Stimulated activated CD4-positive, alpha-beta T cell treated with anti-CD3 and anti-CD28 coated beads, Interleukin-12 subunit alpha, Interleukin-12 subunit beta, amount 100 ng/mL, for 48 hours (primary cell): ENCODE measurements at regions not wholly inside any gene's neighbourhood (a gene's known extent, or its start where the extent isn't known, plus 50 kb on each side); places are given as distances from the start of the nearest gene placed in this dataset.

Source experiments
- DNase-seq, 3 donors: peaks; one replicate each; pipeline ENCODE4 v3.0.0-alpha.2; 2020; ENCODE audit warnings: low read depth in 2 of 3, low spot score in 1 of 3

DNA sequence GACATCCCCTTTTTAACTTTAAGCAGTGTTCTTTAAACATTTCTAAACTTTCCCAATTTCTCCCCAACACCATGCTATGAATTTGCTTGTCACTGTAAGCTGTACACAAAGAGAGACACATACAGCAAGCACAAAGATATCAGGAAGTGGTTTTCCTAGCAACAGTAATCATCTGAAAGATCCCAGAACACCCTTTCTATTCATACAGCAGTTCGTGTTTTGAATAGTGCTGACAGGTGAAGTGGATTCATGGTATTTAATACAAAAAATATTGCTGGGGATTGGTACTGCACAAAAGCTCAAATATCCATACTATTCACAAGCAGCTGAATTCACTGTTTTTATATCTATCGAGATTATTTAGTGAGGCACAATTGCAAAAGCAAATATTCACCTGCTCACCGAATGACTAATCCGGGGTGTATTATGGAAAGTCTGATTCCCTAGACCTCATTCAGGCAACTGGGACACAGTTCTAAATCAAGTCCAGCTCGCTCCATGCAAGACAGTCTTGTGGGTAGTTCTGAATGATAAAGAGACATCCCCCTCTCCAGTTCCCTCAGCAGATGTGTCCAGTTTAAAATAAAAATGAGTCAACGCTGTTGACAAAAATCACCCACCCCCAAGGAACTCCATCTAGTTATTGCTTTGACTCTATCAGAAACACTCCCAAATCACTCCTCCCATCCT, 107.1 kb upstream of the TSHZ2 start:
- DNase-seq = no peak

- DNase-seq = no peak
These were observed 112.8 kb upstream of the TSHZ2 start for GRCh38 chr20:52859156-52859876.

GRCh38 chr20:52852714-52853113, 119.4 kb upstream of the TSHZ2 start:
- DNase-seq = no peak

DNA sequence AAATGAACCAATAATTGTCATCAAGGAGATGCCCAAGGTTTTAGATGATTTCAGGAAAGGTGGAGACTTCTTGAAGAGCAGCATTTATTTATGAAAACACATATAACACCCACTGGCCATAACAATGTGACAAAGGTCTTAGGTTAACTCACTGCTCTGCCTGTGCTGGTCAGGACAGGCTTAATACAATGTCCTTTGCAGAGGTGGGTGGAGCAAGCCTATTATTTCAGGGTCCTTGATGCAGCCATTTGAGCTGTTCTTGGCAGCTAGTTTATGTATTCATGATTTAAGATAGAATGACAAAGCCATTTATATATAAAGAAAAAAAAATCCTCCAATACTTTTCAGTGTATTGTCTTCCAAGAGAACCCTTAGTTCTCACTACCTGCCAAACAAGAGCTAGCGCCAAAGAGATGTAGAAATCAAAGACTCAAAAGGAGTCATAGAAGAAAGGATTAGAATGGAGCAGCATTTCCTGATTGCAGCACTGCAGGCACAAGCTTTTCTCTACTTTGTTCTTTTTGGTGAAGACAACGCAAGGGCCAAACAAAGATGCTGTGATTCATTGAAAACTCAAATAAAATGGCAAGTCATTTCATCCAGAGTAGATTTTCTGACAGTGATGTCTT, 124.3 kb upstream of the TSHZ2 start:
- no peak for DNase-seq

- no peak for DNase-seq
These were observed 125.0 kb upstream of the TSHZ2 start for GRCh38 chr20:52847029-52847660.

DNA sequence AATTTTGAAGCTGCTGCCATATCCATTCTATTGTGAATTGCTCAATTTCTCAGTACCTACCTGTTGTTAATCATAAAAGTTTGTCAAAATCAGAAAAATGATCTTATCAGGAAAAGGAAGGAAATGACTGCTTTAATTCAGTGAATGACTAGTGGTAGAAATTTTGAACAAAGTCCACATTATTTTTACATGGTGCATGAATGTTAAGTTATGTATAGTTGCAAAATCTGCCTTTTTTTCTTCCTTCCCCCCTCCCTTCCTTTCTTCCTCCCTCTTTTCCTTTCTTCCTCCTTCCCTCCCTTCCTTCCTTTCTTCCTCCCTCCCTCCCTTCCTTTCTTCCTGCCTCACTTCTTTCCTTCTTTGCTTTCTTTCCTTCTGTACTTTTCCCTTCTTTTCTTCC, 127.1 kb upstream of the TSHZ2 start:
- no peak for DNase-seq

- DNase-seq = no peak
These were observed 128.7 kb upstream of the TSHZ2 start for GRCh38 chr20:52843425-52843824.

DNA sequence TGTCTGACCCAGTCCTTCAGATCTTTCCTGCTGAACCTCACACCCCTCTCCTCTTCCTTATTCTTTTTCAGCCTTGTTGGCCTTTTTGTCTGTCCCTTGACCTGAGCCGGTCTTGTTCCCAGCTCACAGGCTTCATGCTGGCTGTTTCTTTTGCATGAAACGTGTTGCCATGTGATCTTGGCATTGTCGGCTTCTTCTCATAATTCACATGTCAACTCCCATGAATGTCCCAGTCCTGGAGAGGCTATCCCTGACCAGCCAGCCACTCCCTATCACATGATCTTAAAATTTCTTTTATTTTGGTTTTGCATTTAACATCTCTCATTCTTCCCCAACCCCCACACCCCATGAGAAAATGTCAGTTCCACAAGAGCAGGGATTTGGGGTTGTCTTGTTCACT, 131.2 kb upstream of the TSHZ2 start:
- no peak for DNase-seq

- no peak for DNase-seq
These were observed 132.1 kb upstream of the TSHZ2 start for GRCh38 chr20:52840041-52840440.

- no peak for DNase-seq
These were observed 133.5 kb upstream of the TSHZ2 start for GRCh38 chr20:52838510-52839241.

GRCh38 chr20:52837378-52837777, 134.8 kb upstream of the TSHZ2 start:
- DNase-seq = no peak

DNA sequence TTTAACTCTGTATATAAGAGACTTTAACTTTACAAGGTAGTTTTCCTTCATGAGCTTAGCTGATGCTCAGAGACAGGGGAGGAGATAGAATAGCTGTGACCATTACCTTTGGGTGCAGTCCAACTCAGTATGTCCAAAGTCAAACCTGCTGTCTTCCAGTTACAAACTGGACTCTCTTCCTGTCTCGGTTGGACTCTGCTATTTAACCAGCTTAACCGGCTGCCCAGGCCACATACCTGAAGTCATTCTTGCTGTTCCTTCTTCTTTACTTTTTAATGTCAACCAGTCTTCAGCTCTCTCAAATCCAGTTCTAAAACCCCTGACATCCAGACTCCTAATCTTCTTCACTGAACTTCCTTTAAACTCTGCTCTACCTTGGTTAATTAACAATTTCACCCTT, 138.3 kb upstream of the TSHZ2 start:
- DNase-seq = no peak

GRCh38 chr20:52832151-52832774, 139.9 kb upstream of the TSHZ2 start:
- no peak for DNase-seq

- no peak for DNase-seq
These were observed 141.6 kb upstream of the TSHZ2 start for GRCh38 chr20:52830598-52830997.

- no peak for DNase-seq
These were observed 143.0 kb upstream of the TSHZ2 start for GRCh38 chr20:52829111-52829510.

GRCh38 chr20:52828199-52828598, 144.0 kb upstream of the TSHZ2 start:
- DNase-seq = no peak

GRCh38 chr20:52826722-52827121, 145.4 kb upstream of the TSHZ2 start:
- no peak for DNase-seq

DNA sequence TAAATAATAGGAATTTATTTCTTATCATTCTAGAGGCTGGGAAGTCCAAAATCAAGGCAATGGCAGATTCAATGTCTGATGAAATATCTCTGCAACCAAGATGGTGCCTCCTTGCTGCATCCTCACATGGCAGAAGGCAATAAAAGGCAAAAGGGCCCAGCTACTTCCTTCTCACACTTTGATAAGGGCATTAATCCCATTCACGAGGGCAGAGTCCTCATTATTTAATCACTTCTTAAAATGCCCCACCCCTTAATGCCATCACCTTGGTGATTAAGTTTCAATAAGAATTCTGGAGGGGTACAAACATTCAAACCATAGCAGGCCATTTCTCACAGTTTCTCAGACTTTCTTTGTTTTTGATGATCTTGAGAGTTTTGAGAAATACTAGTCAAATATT, 145.8 kb upstream of the TSHZ2 start:
- no peak for DNase-seq

DNA sequence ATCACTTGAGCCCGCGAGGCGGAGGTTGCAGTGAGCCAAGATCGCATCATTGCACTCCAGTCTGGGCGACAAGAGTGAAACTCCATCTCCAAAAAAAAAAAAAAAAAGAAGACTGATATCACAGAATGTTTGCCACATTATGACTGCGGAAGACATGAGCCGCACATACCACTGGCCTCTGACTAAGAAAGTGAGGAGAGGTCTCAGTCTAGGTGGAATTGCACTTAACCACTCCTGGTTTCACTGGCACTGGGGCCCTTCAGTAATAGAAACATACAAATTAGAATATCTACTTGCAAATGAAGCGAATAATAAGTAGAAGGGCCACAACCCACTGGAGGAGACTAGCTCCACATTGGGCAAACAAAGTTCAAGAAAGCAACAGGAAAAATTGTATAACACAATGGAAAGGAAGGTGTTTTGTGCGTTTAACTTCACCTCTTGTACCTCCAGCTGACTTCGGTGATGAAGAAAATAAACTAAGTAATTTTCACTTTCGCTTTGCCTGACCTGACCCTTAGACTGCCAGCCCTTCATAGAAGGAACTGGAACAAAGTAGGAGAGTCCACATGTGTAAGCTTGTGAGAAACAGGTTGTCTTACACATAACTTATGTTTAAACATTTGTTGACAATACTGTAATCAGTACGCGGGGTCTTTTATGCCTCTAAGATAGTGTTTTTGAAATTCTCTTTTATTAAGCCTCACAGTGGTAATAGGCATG, 147.5 kb upstream of the TSHZ2 start:
- DNase-seq = no peak

DNA sequence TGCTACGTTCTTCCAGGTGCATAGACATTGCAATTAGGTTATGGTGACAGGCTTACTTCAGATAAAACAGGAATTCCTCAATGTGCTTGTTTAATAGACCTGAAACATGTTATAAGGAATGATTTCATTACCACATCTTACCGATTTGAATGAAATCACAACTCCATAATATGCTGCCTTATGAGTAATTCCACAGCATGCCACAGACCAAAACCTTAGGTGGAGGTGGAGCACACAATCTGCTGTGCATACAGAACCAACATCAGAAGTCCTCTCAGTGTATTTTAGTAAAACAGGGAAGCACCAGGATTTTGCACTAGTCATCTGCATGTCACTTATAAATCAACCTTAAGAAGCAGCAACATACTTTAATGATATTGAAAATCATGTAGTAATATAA, 148.9 kb upstream of the TSHZ2 start:
- no peak for DNase-seq
